GM19035 (cell line): ENCODE measurements at regions not wholly inside any gene's neighbourhood (a gene's known extent, or its start where the extent isn't known, plus 50 kb on each side); places are given as distances from the start of the nearest gene placed in this dataset.
"Not testable (repeated sequence)": the region's sequence is repeated elsewhere in the genome, so short reads cannot be mapped to it uniquely, and the experiment has no call there.

Experiments used
- ATAC-seq: cut with Tn5 transposase; IDR thresholded peaks from one replicate; pipeline ENCODE4 v1.9.1; 2021; ENCODE audit not compliant: unreplicated experiment

DNA sequence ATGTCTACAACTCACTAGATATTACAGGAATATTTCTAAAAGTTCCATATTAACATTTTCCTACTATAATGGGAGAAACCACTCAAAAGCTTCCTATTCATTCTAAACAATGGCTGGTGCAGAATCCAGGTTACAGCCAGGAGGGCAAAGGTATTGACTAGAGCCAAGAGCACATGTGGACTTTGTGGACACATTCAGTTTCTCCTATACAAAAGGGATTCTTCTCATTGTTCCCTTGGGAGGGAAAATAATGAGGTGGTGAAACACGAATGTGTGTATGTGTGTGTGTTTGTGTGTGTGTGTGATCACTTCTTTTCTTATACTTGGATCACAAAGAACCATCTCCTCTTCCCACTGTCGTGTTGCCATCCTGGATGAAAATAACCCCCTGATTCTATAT, 1000.0 kb downstream of the ADGRL2 start:
- ATAC-seq: no peak

DNA sequence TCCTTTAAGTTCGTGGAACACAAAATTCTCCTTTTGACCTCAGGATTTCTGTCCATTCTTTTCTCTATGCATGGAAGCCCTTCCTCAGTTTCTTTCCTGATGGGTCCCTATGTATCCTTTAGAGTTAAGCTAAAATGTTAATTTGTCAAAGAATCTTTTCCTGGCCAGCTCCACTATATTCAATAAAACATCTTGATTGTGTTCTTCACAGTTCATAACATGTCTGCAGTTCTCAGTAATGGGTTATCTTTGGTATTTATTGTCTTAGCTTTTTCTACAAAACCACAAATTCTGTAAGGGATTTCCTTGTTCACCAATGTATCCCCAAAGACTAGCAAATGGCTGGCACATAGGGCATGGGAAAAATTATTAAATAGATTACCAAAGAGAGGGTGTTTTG, 998.5 kb downstream of the ADGRL2 start:
- no peak for ATAC-seq

- ATAC-seq: no peak
These were observed 994.9 kb downstream of the ADGRL2 start for GRCh38 chr1:82795508-82796149.

DNA sequence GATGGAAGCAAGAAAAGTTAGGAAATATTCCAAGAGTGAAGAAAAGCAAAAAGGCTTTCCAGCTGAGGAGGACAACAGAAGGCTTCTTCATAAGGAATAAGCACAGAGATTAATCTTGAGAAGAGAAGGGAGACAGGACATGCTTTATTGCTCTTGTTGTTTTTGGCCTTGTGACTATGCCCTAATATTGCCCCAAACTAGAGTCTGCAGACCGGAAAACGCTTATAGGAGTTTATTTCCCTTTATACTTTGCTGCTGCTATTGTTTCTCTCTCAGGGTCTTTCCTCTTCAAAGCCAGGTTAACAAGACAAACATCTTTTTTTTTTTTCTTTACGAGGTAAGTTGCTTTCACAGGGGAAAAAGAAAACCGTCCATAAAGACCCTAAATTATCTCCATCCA, 991.4 kb downstream of the ADGRL2 start:
- ATAC-seq: no peak

DNA sequence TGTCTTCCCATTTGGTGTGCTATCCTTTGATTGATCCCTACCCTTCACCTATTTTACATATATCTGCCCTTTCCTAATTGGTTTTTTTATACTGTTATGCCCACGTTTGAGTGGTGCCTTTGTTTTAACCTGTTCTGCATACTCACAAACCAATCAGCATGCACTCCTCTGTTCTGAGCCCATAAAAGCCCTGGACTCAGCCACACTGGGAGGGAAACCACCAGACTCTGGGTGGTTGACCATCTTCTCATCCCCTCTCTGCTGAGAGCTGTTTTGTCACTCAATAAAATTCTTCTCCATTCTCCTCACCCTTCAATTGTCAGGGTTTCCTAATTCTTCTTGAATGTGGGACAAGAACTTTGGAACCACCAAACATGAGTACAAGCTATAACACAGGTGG, 989.8 kb downstream of the ADGRL2 start:
- ATAC-seq: no peak

- no peak for ATAC-seq
These were observed 987.9 kb downstream of the ADGRL2 start for GRCh38 chr1:82788660-82789059.

GRCh38 chr1:82788038-82788437, 987.3 kb downstream of the ADGRL2 start:
- no peak for ATAC-seq

- no peak for ATAC-seq
These were observed 986.1 kb downstream of the ADGRL2 start for GRCh38 chr1:82786883-82787282.

DNA sequence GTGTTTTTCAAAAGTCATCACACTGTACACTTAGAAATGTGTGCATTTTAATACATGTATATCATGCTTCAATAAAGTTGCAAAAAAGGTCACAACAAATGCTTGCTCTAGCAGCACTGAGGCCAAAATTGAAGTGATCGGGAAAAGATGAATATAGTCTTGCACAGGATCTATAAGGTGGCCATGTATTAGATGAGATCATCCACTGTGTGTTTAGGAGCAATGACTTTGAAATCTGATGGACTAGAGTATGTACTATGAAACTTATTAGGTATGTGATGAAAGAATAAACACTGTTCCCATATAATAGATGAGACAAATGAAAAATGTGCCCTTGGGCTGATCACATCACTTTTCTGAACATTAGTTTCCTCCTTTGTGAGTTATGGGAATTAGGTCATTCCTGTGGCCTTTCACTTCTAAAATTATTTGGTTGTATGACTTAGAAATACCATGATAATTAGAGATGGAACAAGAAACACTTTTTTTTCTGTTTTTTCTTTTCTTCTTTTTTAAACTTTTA, 984.6 kb downstream of the ADGRL2 start:
- ATAC-seq: no peak

GRCh38 chr1:82783044-82783443, 982.3 kb downstream of the ADGRL2 start:
- no peak for ATAC-seq

- no peak for ATAC-seq
These were observed 981.9 kb downstream of the ADGRL2 start for GRCh38 chr1:82782599-82782998.

GRCh38 chr1:82778612-82779011, 977.9 kb downstream of the ADGRL2 start:
- ATAC-seq: no peak

GRCh38 chr1:82777240-82777639, 976.5 kb downstream of the ADGRL2 start:
- ATAC-seq: no peak

- ATAC-seq: not testable (repeated sequence)
These were observed 976.0 kb downstream of the ADGRL2 start for GRCh38 chr1:82776730-82777129.

- no peak for ATAC-seq
These were observed 974.8 kb downstream of the ADGRL2 start for GRCh38 chr1:82775406-82776000.

- ATAC-seq: no peak
These were observed 962.2 kb downstream of the ADGRL2 start for GRCh38 chr1:82762829-82763532.

- no peak for ATAC-seq
These were observed 958.3 kb downstream of the ADGRL2 start for GRCh38 chr1:82759035-82759434.

DNA sequence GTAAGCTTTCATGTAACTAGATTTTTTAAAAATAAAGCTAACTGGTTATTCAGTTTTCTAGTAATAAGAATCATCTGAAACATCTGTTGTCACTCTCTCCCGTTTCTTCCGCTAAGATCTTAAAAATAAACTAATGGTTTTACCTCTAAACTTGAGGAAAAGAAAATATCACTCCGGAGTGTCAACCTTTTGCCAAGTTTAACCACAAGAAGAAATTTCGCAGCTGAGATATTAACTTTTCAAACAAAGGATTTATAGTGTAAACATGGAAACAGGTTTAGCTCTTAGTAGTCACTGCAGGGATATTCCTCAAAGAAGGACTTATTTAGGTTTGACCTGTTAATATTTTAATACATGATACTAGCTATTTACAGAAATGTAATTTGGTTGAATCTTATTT, 954.9 kb downstream of the ADGRL2 start:
- ATAC-seq: no peak

DNA sequence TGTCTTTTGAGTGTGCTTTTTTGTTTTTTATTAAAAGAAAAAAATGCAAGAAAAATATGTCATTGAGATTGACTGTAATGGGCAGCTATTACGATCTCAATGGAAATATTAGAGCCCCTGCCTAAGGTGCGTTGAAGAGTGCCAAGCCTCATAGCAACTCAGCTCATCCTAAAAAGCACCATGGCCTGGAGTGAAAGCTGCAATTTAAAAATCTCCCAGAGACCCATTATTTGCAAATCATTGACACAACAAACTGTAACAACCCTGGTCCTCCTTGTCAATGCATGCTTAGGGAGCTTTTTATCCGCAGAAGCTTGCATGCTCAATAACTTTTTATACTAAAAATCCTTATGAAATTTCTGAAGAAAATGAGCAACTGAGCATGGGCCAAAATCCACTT, 954.5 kb downstream of the ADGRL2 start:
- ATAC-seq: no peak

DNA sequence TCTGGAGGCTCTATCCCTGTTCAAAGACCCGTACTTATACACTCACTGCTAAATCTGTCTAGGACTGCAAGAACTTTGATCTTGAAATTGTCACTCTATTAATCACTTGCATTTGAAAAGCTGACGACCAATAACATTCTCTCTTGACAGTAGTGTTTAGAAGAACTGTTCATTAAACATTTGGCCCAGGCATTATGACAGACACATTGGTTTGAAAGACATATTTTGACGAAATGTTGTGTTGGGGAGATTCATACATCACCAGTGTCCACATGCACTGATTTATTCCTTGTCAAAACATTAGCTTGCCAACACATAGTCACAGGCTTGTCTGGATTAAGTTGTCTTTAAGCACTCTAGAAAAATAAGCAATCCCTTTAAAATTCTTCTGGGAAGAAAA, 951.3 kb downstream of the ADGRL2 start:
- no peak for ATAC-seq

DNA sequence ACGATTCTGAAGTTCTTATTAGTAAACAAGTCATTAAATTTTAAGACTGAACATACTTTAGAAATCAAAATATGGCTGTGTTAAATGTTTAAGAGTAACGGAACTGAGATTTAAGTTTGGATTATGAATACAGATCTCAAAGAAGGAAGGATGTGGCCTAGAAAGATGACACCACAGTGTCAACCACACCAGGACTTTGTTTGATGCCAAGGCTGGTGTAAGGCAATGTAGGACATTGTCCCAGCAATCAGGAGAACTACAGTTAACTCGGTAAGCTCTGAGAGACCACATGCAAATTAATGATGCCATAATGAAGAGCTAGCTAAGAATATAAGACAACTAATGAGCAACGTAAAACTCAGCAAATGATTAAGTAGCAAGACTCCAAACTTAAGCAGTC, 932.9 kb downstream of the ADGRL2 start:
- ATAC-seq: no peak

- no peak for ATAC-seq
These were observed 930.5 kb downstream of the ADGRL2 start for GRCh38 chr1:82731216-82731615.
